ENCODE measurements at regions not wholly inside any gene's neighbourhood (a gene's known extent, or its start where the extent isn't known, plus 50 kb on each side); places are given as distances from the start of the nearest gene placed in this dataset.
A peak's percentile ranks its signal among the peaks of the same experiment; 100 is the strongest.

DNA sequence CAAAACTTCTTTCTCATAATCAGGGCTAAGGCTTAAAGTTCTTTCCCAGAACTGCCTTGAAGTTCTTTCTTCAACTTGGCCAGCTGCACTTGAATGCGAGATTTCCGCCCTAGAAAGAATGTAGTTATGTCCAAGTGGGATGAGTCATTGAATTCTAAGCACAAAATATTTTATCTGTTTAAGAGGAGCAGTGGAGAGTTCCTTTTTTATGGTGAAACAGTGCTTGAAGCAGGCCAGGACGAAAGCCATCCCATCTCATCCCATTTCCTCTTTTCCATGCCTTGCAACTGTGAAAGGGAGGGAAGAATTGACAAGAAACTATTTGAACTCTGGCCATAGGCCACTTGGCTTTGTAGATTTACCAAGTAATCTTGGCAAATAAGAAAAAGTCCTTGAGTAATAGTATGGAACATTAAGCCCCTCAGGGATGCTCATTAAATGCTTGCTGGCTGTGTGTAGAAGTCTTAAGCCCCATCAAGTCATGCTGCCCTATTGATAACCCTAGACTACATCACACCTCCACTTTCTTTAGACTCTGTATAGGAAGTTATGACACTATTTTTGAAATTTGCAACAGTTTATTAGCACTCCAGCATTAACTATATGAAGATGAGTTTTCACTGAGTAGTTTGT, 174.5 kb downstream of the KCTD12 start:
- no peak overlapping the region for H3K4me3 ChIP-seq (replicated peaks; ENCODE audit: insufficient read depth, low read length)
- H3K27me3 ChIP-seq (ENCODE audit: insufficient read depth, poor library complexity, severe bottlenecking), result no peaks in the 10 kb centered on the region
- no peak overlapping the region for H3K27ac ChIP-seq (replicated peaks)
- TF ChIP-seq SPI1 (IDR thresholded peaks at IDR 0.05; ENCODE audit: borderline replicate concordance, low read depth), result peak; percentile 91
- TF ChIP-seq, protein P1, sequence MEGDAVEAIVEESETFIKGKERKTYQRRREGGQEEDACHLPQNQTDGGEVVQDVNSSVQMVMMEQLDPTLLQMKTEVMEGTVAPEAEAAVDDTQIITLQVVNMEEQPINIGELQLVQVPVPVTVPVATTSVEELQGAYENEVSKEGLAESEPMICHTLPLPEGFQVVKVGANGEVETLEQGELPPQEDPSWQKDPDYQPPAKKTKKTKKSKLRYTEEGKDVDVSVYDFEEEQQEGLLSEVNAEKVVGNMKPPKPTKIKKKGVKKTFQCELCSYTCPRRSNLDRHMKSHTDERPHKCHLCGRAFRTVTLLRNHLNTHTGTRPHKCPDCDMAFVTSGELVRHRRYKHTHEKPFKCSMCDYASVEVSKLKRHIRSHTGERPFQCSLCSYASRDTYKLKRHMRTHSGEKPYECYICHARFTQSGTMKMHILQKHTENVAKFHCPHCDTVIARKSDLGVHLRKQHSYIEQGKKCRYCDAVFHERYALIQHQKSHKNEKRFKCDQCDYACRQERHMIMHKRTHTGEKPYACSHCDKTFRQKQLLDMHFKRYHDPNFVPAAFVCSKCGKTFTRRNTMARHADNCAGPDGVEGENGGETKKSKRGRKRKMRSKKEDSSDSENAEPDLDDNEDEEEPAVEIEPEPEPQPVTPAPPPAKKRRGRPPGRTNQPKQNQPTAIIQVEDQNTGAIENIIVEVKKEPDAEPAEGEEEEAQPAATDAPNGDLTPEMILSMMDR (IDR thresholded peaks at IDR 0.05; ENCODE audit: insufficient read depth, low read length), result no peak
- TF ChIP-seq POLR2AphosphoS5 (IDR thresholded peaks at IDR 0.05; ENCODE audit: low read depth), result no peak
- peak; percentile 31 to 41 for DNase-seq (ENCODE audit: low read depth in 1 of 2, low spot score in 1 of 2)

DNA sequence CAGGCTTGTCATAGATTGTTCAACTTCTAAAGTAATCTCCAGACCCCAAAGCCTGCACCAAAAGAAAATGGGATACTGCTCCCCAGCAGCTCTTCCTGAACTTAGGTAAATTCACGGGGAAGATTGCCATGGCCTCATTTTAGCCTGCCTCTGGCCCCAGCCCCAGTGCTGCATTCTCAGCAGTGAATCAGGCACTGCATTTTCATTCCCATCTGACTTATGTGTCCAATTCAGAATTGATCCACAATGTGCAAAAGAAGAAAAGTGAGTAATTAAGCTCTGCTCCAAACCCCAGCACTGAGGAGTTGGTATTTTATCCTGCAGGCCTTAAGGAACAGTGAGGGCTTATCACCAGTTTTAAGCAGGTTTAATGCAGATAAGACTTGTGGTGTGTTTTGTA, 176.4 kb downstream of the KCTD12 start:
- H3K27ac ChIP-seq (replicated peaks), result no peak overlapping the region
- H3K4me3 ChIP-seq (replicated peaks; ENCODE audit: insufficient read depth, low read length), result no peak overlapping the region
- no peak for DNase-seq (ENCODE audit: low read depth in 1 of 2, low spot score in 1 of 2)
- no peaks in the 10 kb centered on the region for H3K27me3 ChIP-seq (ENCODE audit: insufficient read depth, poor library complexity, severe bottlenecking)
- TF ChIP-seq REST (IDR thresholded peaks at IDR 0.05; ENCODE audit: insufficient replicate concordance, low read depth) (no peak), POLR2AphosphoS5 (IDR thresholded peaks at IDR 0.05; ENCODE audit: low read depth) (no peak), SPI1 (IDR thresholded peaks at IDR 0.05; ENCODE audit: borderline replicate concordance, low read depth) (no peak), GABPA (IDR thresholded peaks at IDR 0.05; ENCODE audit: low read depth) (no peak)
- TF ChIP-seq, protein P1 (IDR thresholded peaks at IDR 0.05; ENCODE audit: insufficient read depth, low read length), result no peak

DNA sequence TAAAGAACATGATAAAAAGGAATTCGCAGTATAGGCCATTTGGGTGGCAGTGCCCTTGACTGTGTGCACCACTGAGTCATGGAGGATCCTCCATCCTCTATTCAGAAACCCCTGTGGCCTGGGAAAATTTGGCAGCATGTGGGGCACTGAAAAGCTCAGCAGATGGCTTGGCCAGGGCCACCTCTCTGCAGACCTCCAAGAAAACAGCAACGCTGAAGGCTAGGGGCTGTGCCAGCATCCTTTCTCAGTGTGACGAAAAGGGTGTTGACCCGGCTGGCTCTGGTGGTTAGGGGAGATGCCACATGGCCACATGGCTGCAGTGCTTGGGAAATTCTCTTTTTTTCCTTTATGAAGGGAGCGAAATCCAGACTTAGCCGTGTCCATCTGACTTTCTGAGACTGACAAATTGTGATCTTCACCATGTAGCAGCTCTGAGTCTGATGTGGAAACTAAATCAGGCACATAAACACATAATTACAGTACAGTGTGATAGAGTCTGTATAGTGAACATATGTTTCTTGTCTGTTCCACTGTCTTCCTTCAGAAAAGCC, 178.0 kb downstream of the KCTD12 start:
- TF ChIP-seq POLR2AphosphoS5 (IDR thresholded peaks at IDR 0.05; ENCODE audit: low read depth) (no peak), SPI1 (IDR thresholded peaks at IDR 0.05; ENCODE audit: borderline replicate concordance, low read depth) (no peak), GABPA (IDR thresholded peaks at IDR 0.05; ENCODE audit: low read depth) (no peak), REST (IDR thresholded peaks at IDR 0.05; ENCODE audit: insufficient replicate concordance, low read depth) (no peak)
- TF ChIP-seq, protein P1 (IDR thresholded peaks at IDR 0.05; ENCODE audit: insufficient read depth, low read length), result no peak
- Histone ChIP-seq H3K27me3 (ENCODE audit: insufficient read depth, poor library complexity, severe bottlenecking) (no peaks in the 10 kb centered on the region), H3K27ac (replicated peaks) (no peak overlapping the region), H3K4me3 (replicated peaks; ENCODE audit: insufficient read depth, low read length) (no peak overlapping the region)
- no peak for DNase-seq (ENCODE audit: low read depth in 1 of 2, low spot score in 1 of 2)
